PC-3 (cell line): ENCODE measurements at regions not wholly inside any gene's neighbourhood (a gene's known extent, or its start where the extent isn't known, plus 50 kb on each side); places are given as distances from the start of the nearest gene placed in this dataset.

ENCODE experiments used
- EZH2phosphoT487 ChIP-seq: fragments of 300-600 bp; sonication (generic); IDR thresholded peaks from 2 replicates; pipeline ENCODE4 v1.6.1; 2018; ENCODE audit warnings: mild to moderate bottlenecking, antibody characterized with exemption, low read length, borderline replicate concordance
- TF ChIP-seq, protein P1 (sequence below): fragments of 300-600 bp; sonication (generic); conservative IDR thresholded peaks from 2 replicates; pipeline ENCODE4 v1.5.1; 2017; ENCODE audit warnings: antibody characterized with exemption, low read depth, mild to moderate bottlenecking, low read length

DNA sequence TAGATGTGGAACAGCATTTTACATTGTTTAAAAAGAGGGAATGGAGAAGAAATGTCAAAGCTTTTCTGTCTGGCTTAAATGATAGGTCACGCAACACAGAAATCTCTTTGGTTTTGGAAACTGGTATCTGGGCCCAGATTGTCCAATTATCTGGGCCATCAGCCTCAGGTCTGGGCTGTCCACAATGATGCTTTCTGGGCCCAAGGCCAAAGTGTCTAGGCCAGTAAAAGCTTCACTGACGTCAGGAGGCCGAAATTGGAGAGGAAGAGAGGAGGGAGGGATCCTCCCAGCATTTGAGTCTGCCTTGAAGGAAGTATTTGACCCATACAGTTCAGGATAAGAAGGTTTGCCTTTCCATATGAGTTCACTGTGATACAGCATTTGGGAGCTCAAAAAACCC is 60.7 kb upstream of the ALDH1A3 start:
- TF ChIP-seq, protein P1, sequence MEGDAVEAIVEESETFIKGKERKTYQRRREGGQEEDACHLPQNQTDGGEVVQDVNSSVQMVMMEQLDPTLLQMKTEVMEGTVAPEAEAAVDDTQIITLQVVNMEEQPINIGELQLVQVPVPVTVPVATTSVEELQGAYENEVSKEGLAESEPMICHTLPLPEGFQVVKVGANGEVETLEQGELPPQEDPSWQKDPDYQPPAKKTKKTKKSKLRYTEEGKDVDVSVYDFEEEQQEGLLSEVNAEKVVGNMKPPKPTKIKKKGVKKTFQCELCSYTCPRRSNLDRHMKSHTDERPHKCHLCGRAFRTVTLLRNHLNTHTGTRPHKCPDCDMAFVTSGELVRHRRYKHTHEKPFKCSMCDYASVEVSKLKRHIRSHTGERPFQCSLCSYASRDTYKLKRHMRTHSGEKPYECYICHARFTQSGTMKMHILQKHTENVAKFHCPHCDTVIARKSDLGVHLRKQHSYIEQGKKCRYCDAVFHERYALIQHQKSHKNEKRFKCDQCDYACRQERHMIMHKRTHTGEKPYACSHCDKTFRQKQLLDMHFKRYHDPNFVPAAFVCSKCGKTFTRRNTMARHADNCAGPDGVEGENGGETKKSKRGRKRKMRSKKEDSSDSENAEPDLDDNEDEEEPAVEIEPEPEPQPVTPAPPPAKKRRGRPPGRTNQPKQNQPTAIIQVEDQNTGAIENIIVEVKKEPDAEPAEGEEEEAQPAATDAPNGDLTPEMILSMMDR = no peak
- no peak for TF ChIP-seq EZH2phosphoT487
